COLO829 (cell line): ENCODE measurements at regions not wholly inside any gene's neighbourhood (a gene's known extent, or its start where the extent isn't known, plus 50 kb on each side); places are given as distances from the start of the nearest gene placed in this dataset.

Experiments
- DNase-seq: peaks from one replicate; pipeline ENCODE4 v3.0.0; 2012; ENCODE audit warnings: low spot score

DNA sequence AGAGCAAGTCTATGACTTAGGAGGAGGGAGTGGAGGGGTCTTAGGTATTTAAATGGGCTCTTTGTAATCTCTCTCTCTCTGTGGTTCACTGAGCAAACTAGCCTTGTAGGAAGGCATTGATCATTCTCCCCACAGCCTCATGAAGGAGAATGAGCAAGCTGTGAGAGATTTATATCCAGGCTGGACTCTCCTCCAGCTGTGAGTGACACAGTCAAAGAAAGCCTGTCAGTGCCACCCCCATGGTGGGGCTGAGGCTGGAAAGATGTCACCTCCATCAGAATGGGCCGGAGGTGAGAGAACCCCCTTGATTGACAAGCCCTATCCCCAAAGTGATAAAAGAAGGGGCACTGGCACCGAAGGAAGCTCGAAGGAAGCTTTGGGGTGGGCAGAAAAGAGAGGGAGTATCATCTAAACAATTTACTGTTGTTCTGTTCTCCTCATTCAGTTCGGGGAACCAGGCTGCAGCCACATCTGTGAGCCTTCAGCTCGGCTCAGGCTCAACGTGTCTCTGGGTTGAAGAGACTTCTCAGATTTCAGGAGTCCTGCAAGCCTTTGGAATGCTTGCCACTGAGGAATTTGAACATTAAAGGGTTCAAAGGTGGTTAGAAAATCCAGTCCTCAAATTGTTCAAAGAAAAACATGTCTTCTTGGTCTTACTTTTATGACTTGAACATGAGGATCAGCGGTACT is 538.2 kb upstream of the ZNF462 start:
- no peak for DNase-seq

- DNase-seq = no peak
Observed at GRCh38 chr9:106326493-106326892, 536.5 kb upstream of the ZNF462 start.

- DNase-seq = no peak
Observed at GRCh38 chr9:106333481-106333880, 529.5 kb upstream of the ZNF462 start.

GRCh38 chr9:106334081-106334480 is 528.9 kb upstream of the ZNF462 start:
- DNase-seq = no peak

DNA sequence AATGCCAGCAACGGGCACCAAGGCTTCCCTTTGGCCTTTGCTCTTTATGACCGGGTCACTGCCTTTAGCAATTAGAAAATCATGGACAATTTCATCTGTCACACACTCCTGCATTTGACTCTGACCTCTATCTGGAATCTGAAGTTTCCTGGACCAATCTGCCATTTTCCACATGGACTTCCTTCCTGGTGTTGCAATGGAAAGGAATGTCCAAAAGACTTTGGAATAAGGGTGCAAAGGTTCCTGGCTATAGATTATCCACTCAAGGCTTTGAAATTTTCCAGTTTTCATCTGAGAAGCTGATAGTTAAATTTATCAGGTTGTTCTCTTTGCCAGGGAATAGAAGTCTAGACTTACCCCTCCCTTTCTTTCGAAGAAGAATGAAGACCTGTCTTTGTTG is 523.1 kb upstream of the ZNF462 start:
- DNase-seq = no peak

GRCh38 chr9:106350777-106351176 is 512.2 kb upstream of the ZNF462 start:
- no peak for DNase-seq

- DNase-seq = no peak
Observed at GRCh38 chr9:106356924-106357323, 506.0 kb upstream of the ZNF462 start.

DNA sequence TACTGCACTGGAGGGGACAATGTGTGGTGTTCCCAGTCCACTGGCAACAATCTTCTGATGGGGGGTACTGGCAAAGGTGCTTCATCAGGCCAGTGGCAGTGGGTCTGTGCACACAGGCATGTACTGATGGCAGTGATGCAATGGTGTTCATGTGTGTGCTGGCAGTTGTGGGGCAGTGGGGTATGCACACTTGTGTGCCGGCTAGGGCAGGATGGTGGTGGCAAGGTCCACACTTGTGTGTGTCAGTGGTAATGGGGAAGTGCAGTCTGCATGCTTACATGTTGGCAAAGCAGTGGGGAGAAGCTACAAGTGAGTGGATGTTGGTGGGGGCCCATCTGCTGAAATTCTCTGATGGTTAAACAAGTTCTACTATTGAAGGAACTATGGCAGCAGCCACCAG is 504.6 kb upstream of the ZNF462 start:
- no peak for DNase-seq

- peak; percentile 23 for DNase-seq
Observed at GRCh38 chr9:106376689-106377088, 486.3 kb upstream of the ZNF462 start.

GRCh38 chr9:106383072-106383471 is 479.9 kb upstream of the ZNF462 start:
- no peak for DNase-seq

DNA sequence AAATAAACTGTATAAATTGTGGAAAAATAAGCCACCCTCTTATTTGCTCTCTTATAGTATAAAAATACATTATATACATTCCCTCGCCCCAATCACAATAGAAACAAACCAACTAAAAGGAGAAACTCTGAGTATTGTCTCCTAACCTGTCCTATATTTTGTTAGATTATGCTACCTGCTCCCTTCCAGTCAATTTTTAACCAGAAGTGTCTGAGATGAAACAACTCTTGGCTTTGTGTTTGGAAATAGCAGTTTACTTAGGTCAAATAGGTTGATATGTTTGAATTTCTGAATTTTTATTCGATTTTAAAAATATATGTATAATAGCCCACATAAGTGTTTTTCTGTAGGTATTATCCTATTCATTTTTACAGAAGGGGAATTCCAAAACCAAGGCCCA is 475.0 kb upstream of the ZNF462 start:
- DNase-seq = no peak

GRCh38 chr9:106393226-106393625 is 469.7 kb upstream of the ZNF462 start:
- DNase-seq = no peak

GRCh38 chr9:106400170-106400569 is 462.8 kb upstream of the ZNF462 start:
- DNase-seq = no peak

GRCh38 chr9:106400950-106401349 is 462.0 kb upstream of the ZNF462 start:
- DNase-seq = no peak

GRCh38 chr9:106403081-106403480 is 459.9 kb upstream of the ZNF462 start:
- DNase-seq = no peak

DNA sequence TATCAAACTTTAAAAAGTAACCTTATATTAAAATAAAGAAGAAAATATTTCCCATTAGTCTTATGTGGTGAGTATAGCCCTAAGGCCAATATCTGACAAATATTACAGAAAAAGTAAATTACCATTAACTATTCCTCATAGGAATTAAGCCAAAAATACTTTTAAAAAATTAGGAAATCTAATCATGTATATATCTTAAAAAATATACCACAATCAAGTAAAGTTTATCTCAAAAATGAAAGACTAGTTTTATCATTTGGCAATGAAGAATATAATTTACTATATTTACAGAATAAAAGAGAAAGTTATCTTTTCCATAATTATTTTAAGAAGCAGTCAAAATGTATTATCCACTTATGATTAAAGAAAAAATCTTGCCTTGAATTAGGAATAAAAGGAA is 458.8 kb upstream of the ZNF462 start:
- no peak for DNase-seq

DNA sequence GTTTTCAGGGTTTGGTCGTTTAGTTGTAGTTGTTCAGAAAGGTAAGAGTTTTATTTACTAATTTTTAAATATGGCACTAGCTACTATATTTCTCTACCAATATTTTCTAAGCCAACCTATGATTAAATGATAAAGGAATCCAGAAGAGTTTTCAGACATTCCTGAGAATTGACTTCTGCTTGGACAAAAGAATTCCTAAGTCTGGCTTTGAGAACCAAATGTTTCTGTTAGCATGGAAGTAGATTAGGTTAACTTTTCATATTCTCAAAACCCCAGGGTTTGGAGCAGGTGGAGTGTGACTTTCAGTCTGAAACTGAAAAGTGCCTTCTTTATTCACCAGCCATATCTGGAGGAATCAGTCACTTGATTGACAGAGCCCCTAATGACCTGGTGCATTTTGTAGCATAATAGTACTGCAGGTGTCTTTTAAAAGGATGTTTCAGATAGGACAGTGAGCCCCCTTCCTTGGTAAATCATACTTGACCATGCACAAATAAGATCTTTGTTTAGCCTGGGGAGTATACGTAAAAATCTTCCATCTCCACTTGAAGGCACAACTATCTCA is 457.0 kb upstream of the ZNF462 start:
- DNase-seq = no peak

GRCh38 chr9:106414042-106414441 is 448.9 kb upstream of the ZNF462 start:
- no peak for DNase-seq

GRCh38 chr9:106417685-106418084 is 445.3 kb upstream of the ZNF462 start:
- DNase-seq = no peak

DNA sequence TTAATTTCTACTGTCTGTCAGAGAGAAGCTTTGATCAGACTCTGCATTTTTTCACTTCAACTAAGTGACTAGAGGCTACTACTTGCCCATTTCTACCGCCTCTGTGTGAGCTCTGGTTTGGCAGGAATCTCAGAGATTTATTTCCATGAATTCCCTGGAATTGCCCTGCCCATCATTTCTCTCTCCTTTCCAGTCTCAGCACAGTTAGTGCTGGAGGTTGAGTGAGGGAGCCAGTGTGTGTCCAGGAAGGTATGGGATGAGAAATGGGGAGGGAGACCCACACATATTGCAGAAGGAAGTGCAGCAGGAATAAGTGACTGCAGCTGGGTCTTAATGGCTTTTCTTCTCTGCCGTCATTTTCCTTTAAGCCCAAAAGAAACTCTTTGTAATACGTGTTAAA is 443.1 kb upstream of the ZNF462 start:
- DNase-seq = no peak

GRCh38 chr9:106420511-106420944 is 442.4 kb upstream of the ZNF462 start:
- DNase-seq = peak; percentile 28

- DNase-seq = no peak
Observed at GRCh38 chr9:106421772-106422171, 441.2 kb upstream of the ZNF462 start.

DNA sequence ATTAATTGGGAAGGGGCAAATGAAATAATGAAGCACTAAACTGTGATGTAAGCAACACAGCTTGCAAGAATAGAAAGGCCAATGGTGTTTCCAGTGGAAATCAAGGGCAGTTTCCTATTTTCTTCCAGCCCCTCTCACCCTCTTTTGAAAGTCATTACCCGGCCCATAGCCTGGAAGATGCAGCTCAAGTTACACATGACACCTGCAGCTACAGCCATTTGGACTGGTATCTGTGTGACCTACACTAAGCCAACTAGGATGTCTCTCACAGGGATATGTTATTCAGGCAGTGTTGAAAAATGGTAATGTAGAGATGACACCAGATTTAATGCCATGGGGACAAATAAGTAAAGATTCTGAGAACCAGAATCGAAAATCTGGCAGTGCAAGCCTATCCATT is 439.4 kb upstream of the ZNF462 start:
- no peak for DNase-seq

DNA sequence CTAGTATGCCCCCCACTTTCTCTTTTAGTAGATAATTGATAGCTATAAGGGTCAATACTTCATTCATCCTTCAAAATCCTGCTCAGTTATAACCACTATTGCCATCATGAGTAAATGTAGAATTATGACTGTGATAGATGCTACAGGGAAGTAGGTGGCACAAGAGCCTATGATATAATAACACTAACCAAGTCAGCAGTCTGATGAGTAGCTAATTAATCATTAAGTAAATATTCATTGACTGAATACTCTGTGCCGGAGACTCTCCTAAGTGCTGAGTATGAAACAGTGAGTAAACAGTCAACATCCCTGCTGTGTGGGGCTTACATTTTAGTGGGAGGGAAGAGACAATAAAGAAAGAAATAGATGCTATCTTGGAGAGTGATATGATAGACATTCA is 430.3 kb upstream of the ZNF462 start:
- no peak for DNase-seq
